Mesenchymal stem cell (in vitro differentiated cells and primary cell): ENCODE measurements at regions not wholly inside any gene's neighbourhood (a gene's known extent, or its start where the extent isn't known, plus 50 kb on each side); places are given as distances from the start of the nearest gene placed in this dataset.

Experiments used
- DNase-seq: peaks from one replicate; pipeline ENCODE4 v3.0.0-alpha.2; 2013
- H2AFZ ChIP-seq: one replicate; pipeline ENCODE4 v1.6.1; 2013; ENCODE audit warnings: low read depth, mild to moderate bottlenecking, control low read depth, inconsistent platforms, low read length, moderate library complexity
- H2AK5ac ChIP-seq: 2 replicates; pipeline ENCODE4 v1.6.1; 2013; ENCODE audit warnings: low read length, moderate library complexity, mild to moderate bottlenecking, inconsistent platforms; ENCODE audit not compliant: severe bottlenecking
- H2BK120ac ChIP-seq: one replicate; pipeline ENCODE4 v1.6.1; 2013; ENCODE audit warnings: low read depth, mild to moderate bottlenecking, inconsistent platforms, low read length, moderate library complexity
- H2BK12ac ChIP-seq, 2 experiments: one replicate each; pipeline ENCODE4 v1.6.1; 2013; ENCODE audit warnings: inconsistent platforms in 2 of 2, low read length in 2 of 2, mild to moderate bottlenecking in 2 of 2, moderate library complexity in 2 of 2, control low read depth in 1 of 2
- H2BK15ac ChIP-seq: one replicate; pipeline ENCODE4 v1.6.1; 2013; ENCODE audit warnings: mild to moderate bottlenecking, low read depth, inconsistent platforms; ENCODE audit not compliant: poor library complexity, severe bottlenecking
- H2BK5ac ChIP-seq: 2 replicates; pipeline ENCODE4 v1.6.1; 2013; ENCODE audit warnings: low read depth, mild to moderate bottlenecking, low read length, control low read depth, inconsistent platforms; ENCODE audit not compliant: poor library complexity, severe bottlenecking
- H3K14ac ChIP-seq, 2 experiments: one replicate each; pipeline ENCODE4 v1.6.1; 2013; ENCODE audit warnings: inconsistent platforms in 2 of 2, low read length in 2 of 2, control low read depth in 1 of 2, mild to moderate bottlenecking in 1 of 2, moderate library complexity in 1 of 2
- H3K18ac ChIP-seq, 2 experiments: one replicate each; pipeline ENCODE4 v1.6.1; 2013; ENCODE audit warnings: inconsistent platforms in 2 of 2, low read length in 2 of 2, control low read depth in 1 of 2, low read depth in 1 of 2, mild to moderate bottlenecking in 1 of 2
- H3K23ac ChIP-seq, 2 experiments: one replicate each; pipeline ENCODE4 v1.6.1; 2013; ENCODE audit warnings: inconsistent platforms in 2 of 2, low read length in 2 of 2, mild to moderate bottlenecking in 2 of 2, moderate library complexity in 2 of 2, control low read depth in 1 of 2
- H3K27ac ChIP-seq: 2 replicates; pipeline ENCODE4 v1.5.1; 2013; ENCODE audit warnings: mild to moderate bottlenecking, moderate library complexity, low read length, control low read depth, inconsistent platforms; ENCODE audit not compliant: poor library complexity, severe bottlenecking
- H3K27me3 ChIP-seq, 2 experiments: 2 replicates each; pipeline versions ENCODE4 v1.6.1 to v1.7.0; 2013; ENCODE audit warnings: low read length in 2 of 2, mild to moderate bottlenecking in 2 of 2, moderate library complexity in 2 of 2, control low read depth in 1 of 2, inconsistent platforms in 1 of 2; ENCODE audit not compliant: control insufficient read depth in 1 of 2, insufficient read depth in 1 of 2
- H3K36me3 ChIP-seq, 2 experiments: 2 replicates each; pipeline versions ENCODE4 v1.6.1 to v1.7.0; 2013; ENCODE audit warnings: low read length in 2 of 2, control low read depth in 1 of 2, inconsistent platforms in 1 of 2, low read depth in 1 of 2, mild to moderate bottlenecking in 1 of 2; ENCODE audit not compliant: insufficient read depth in 2 of 2, control insufficient read depth in 1 of 2
- H3K4ac ChIP-seq, 2 experiments: one replicate each; pipeline ENCODE4 v1.6.1; 2013; ENCODE audit warnings: inconsistent platforms in 2 of 2, low read length in 2 of 2, mild to moderate bottlenecking in 2 of 2, moderate library complexity in 2 of 2, control low read depth in 1 of 2, low read depth in 1 of 2
- H3K4me1 ChIP-seq: 2 replicates; pipeline ENCODE4 v1.6.1; 2013; ENCODE audit warnings: low read depth, low read length, control low read depth; ENCODE audit not compliant: control insufficient read depth, insufficient read depth
- H3K4me2 ChIP-seq: 2 replicates; pipeline ENCODE4 v1.6.1; 2013; ENCODE audit warnings: low read length, mild to moderate bottlenecking, inconsistent platforms; ENCODE audit not compliant: poor library complexity, severe bottlenecking
- H3K4me3 ChIP-seq, 2 experiments: 2 replicates each; pipeline versions ENCODE4 v1.5.1 to v1.7.0; 2013; ENCODE audit warnings: low read length in 2 of 2, mild to moderate bottlenecking in 2 of 2, control low read depth in 1 of 2, low read depth in 1 of 2; ENCODE audit not compliant: insufficient read depth in 1 of 2
- H3K79me1 ChIP-seq: replicated peaks from 2 replicates; pipeline ENCODE4 v1.6.1; 2013; ENCODE audit warnings: mild to moderate bottlenecking, control low read depth, low read length, inconsistent platforms; ENCODE audit not compliant: poor library complexity, severe bottlenecking
- H3K9ac ChIP-seq: 2 replicates; pipeline ENCODE4 v1.7.0; 2013; ENCODE audit warnings: mild to moderate bottlenecking, low read length, moderate library complexity
- H3K9me3 ChIP-seq: 2 replicates; pipeline ENCODE4 v1.7.0; 2013; ENCODE audit warnings: mild to moderate bottlenecking, low read length; ENCODE audit not compliant: control insufficient read depth
- H4K8ac ChIP-seq: one replicate; pipeline ENCODE4 v1.6.1; 2013; ENCODE audit warnings: inconsistent platforms, mild to moderate bottlenecking, low read length, moderate library complexity
- H4K91ac ChIP-seq: one replicate; pipeline ENCODE4 v1.6.1; 2013; ENCODE audit warnings: mild to moderate bottlenecking, low read length, inconsistent platforms
- WGBS: methylation state at CpG from one replicate; pipeline ENCODE4 v1.1.7; 2013; ENCODE audit warnings: mixed read lengths; 5-methylcytosine and 5-hydroxymethylcytosine counted together

DNA sequence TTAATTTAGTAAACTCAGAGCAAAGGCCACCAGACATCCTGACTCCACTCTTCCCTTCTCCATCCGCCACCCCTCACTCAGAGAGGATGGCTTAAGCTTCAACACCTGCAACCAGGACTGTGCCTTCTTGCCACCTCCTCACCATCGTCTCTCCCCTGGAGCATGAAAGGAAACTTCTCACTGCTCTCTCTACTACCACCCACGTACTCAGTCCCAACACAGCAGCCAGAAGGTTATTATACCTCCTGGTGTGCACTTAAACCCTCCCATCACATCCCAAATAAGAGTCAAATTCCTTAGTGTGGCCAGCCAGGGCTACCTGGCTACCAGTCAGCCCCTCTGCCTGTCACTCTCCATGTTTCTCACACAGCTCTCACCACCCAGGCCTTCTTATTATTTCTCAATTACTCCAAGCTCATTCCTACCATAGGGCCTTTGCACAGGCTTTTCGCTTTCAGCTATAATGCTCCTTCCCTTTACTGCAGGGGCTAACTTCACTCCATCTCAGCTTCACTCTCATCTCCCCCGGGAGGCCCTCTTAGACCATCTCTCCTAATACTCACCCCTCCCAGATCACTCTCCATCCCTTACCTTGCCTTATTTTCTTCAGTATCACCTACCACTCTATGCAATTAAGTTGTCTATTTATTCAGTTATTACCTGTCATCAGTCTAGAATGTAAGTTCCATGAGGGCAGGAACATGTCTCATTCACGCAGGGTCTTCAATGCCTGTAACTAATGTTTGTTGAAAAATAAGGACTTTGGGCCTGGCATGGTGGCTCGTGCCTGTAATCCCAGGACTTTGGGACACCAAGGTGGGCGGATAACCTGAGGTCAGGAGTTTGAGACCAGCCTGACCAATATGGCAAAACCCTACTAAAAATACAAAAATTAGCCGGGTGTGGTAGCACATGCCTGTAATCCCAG, 137.5 kb downstream of the TOMM20 start:
- peak overlapping the region; percentile 4 to 89 for H2BK12ac ChIP-seq
- no peak overlapping the region for H3K9ac ChIP-seq
- H3K4ac ChIP-seq = no peak overlapping the region
- 95% methylated on average over 9 of the region's 9 CpGs for WGBS
- H2AK5ac ChIP-seq = no peak overlapping the region
- no peak overlapping the region for H2BK5ac ChIP-seq
- H4K8ac ChIP-seq = peak overlapping the region; percentile 27
- H3K27me3 ChIP-seq = no peaks in the 10 kb centered on the region
- H3K4me1 ChIP-seq = peaks cover 10% of the 10 kb centered on the region
- no peak overlapping the region for H3K4me2 ChIP-seq
- no peaks in the 10 kb centered on the region for H3K36me3 ChIP-seq
- no peaks in the 10 kb centered on the region for H3K79me1 ChIP-seq
- H4K91ac ChIP-seq = no peak overlapping the region
- no peaks in the 10 kb centered on the region for H3K9me3 ChIP-seq
- H3K14ac ChIP-seq = no peak overlapping the region
- no peak overlapping the region for H3K4me3 ChIP-seq
- H2BK15ac ChIP-seq = peak overlapping the region; percentile 60
- DNase-seq = no peak
- no peak overlapping the region for H3K23ac ChIP-seq
- no peak overlapping the region for H2AFZ ChIP-seq
- H3K18ac ChIP-seq = peak overlapping the region; percentile 24 to 82
- peak overlapping the region; percentile 71 for H2BK120ac ChIP-seq
- H3K27ac ChIP-seq = no peak overlapping the region

DNA sequence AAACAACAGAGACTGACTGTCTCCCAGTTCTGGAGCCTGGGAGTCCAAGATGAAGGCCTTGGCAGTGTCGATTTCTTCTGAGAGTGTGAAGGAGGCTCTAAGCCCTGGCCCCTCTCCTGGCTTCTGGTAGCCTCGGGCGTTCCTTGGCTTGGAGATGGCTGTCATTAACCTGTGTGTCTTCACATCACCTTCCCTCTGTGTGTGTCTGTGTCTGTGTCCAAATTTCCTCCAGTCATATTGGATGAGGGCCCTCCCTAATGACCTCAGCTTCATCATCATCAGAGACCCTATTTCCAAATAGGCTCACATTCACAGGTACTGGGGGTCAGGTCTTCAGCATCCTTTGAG, 138.3 kb downstream of the TOMM20 start:
- Histone ChIP-seq H2BK120ac (no peak overlapping the region), H2BK15ac (peak overlapping the region; percentile 73), H3K4me2 (no peak overlapping the region), H2AK5ac (no peak overlapping the region), H3K9ac (no peak overlapping the region), H3K18ac (peak overlapping the region; percentile 17 to 48), H3K27me3 (no peaks in the 10 kb centered on the region), H3K27ac (no peak overlapping the region), H3K23ac (no peak overlapping the region), H3K4me1 (peaks cover 10% of the 10 kb centered on the region), H2AFZ (no peak overlapping the region), H3K9me3 (no peaks in the 10 kb centered on the region), H4K91ac (peak overlapping the region; percentile 74), H3K36me3 (no peaks in the 10 kb centered on the region), H2BK5ac (no peak overlapping the region), H2BK12ac (peak overlapping the region; percentile 4 to 90), H3K14ac (no peak overlapping the region), H3K4ac (peak overlapping the region in 1 of 2 experiments; percentile 69), H4K8ac (no peak overlapping the region), H3K4me3 (no peak overlapping the region), H3K79me1 (peaks cover 2% of the 10 kb centered on the region)
- no peak for DNase-seq
- 65% methylated on average over 3 of the region's 3 CpGs for WGBS

DNA sequence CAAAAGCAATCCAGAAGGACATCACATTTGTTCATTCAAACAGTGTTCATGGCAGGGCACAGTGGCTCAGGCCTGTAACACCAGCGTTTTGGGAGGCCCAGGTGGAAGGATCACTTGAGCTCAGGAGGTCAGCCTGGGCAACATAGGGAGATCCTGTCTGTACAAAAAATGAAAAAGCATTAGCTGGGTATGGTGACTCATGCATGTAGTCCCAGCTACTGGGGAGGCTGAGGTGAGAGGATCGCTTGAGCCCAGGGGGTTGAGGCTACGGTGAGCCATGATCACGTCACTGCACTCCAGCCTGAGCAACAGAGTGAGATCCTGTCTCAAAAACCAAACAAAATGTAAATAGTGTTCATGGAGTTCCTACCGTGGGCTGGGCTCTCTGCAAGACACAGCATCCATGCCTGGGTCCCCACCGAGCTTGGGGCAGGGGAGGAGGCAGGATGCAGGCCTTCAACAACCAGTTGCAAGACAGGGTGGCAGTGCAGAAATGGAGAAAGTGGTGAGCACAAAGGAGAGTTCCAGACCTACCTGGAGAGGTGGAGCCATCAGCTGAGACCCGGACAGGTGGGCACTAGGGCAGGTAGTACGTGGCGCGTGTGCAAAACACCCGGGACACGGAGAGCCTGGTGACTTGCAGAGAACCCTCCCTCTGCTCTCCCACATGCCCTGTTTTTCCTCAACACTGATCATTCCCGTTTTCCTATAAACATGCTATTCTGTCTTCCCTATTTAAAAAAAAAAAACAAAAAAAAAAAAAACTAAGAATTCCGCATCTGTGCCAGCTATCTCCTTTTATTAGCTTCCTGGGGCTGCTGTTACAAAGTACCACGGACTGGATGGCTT, 138.9 kb downstream of the TOMM20 start:
- Histone ChIP-seq H2BK120ac (no peak overlapping the region), H3K14ac (peak overlapping the region in 1 of 2 experiments; percentile 74), H3K23ac (peak overlapping the region; percentile 11 to 32), H3K9me3 (no peaks in the 10 kb centered on the region), H2AFZ (no peak overlapping the region), H3K4me2 (no peak overlapping the region), H2AK5ac (peak overlapping the region; percentile 89), H3K36me3 (no peaks in the 10 kb centered on the region), H3K9ac (no peak overlapping the region), H4K8ac (peak overlapping the region; percentile 56), H3K27me3 (no peaks in the 10 kb centered on the region), H2BK15ac (peak overlapping the region; percentile 73), H2BK5ac (no peak overlapping the region), H3K27ac (no peak overlapping the region), H3K4ac (peak overlapping the region; percentile 52 to 92), H3K4me3 (no peak overlapping the region), H3K79me1 (peaks cover 2% of the 10 kb centered on the region), H3K4me1 (peaks cover 15% of the 10 kb centered on the region), H2BK12ac (peak overlapping the region; percentile 81 to 94), H3K18ac (peak overlapping the region; percentile 68 to 92), H4K91ac (peak overlapping the region; percentile 72)
- WGBS = 82% methylated on average over 15 of the region's 15 CpGs
- DNase-seq = peak; percentile 29

DNA sequence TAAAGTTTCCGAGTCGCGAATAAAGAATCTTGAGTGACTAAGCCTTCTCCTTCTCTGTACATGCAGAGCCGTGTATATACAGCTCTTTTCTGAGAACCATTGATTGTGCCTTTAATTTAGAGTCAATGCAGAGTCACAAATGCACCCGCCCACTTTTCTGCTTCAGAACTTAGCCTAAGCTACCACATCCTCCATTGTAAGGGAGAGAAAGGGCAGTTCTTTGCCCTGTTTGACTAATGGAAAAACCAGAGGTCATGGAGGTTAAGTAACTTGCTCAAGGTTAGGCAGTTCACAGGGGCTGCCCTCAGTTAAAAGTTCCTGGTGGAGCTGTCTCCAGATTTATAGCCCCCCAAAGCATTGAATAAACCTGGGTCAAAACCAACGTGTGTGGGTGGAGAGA, 139.6 kb downstream of the TOMM20 start:
- no peak overlapping the region for H2AFZ ChIP-seq
- H2BK15ac ChIP-seq = no peak overlapping the region
- H3K27me3 ChIP-seq = no peaks in the 10 kb centered on the region
- no peaks in the 10 kb centered on the region for H3K36me3 ChIP-seq
- no peaks in the 10 kb centered on the region for H3K9me3 ChIP-seq
- H4K8ac ChIP-seq = peak overlapping the region; percentile 56
- peak overlapping the region; percentile 81 to 94 for H2BK12ac ChIP-seq
- peak overlapping the region; percentile 68 to 92 for H3K18ac ChIP-seq
- H4K91ac ChIP-seq = no peak overlapping the region
- H3K4me3 ChIP-seq = no peak overlapping the region
- H2BK120ac ChIP-seq = no peak overlapping the region
- DNase-seq = peak; percentile 41
- peaks cover 16% of the 10 kb centered on the region for H3K4me1 ChIP-seq
- H2AK5ac ChIP-seq = peak overlapping the region; percentile 63
- no peak overlapping the region for H2BK5ac ChIP-seq
- H3K23ac ChIP-seq = peak overlapping the region in 1 of 2 experiments; percentile 11
- H3K14ac ChIP-seq = peak overlapping the region in 1 of 2 experiments; percentile 46
- 61% methylated on average over 6 of the region's 6 CpGs for WGBS
- H3K4ac ChIP-seq = peak overlapping the region in 1 of 2 experiments; percentile 92
- no peak overlapping the region for H3K9ac ChIP-seq
- H3K4me2 ChIP-seq = no peak overlapping the region
- H3K79me1 ChIP-seq = peaks cover 2% of the 10 kb centered on the region
- no peak overlapping the region for H3K27ac ChIP-seq
